GM12878 (cell line): ENCODE measurements at regions not wholly inside any gene's neighbourhood (a gene's known extent, or its start where the extent isn't known, plus 50 kb on each side); places are given as distances from the start of the nearest gene placed in this dataset.

Experiments
- ATAC-seq: fragments of 200-7000 bp; cut with Tn5 transposase; 3 replicates; pipeline ENCODE4 v1.9.1; 2020; ENCODE audit warnings: mild to moderate bottlenecking, moderate library complexity
- BruUV-seq: library from RNA; stranded (reverse); fragments of 400-500 nt; replicated peaks from 2 replicates; lab custom pipeline; 2021; lab: Mats Ljungman, UMichigan
- CTCF ChIA-PET: fragments of 300-600 bp; sonication (Branson Sonifier 250); formaldehyde crosslinking; extraction: SDS; loops from one replicate; lab custom pipeline; 2021; ENCODE audit warnings: inconsistent platforms; lab: Yijun Ruan, JAX
- POLR2A ChIA-PET: fragments of 350-600 bp; formaldehyde crosslinking; extraction: SDS; loops from one replicate; lab custom pipeline; 2021; ENCODE audit warnings: inconsistent platforms; lab: Charles Lee
- RAD21 ChIA-PET: fragments of 300-600 bp; sonication (Branson Sonifier 250); formaldehyde crosslinking; loops from one replicate; lab custom pipeline; 2023; ENCODE audit warnings: antibody characterized with exemption; ENCODE audit not compliant: unreplicated experiment; lab: Charles Lee
- SMC1A ChIA-PET: fragments of 300-600 bp; sonication (Branson Sonifier 250); formaldehyde crosslinking; loops from one replicate; lab custom pipeline; 2023; ENCODE audit not compliant: unreplicated experiment, uncharacterized antibody; lab: Charles Lee
- DNase-seq: peaks from one replicate; pipeline ENCODE4 v3.0.0-alpha.2; 2011; ENCODE audit warnings: low read depth, low spot score
- FAIRE-seq: peaks from 3 replicates; lab custom pipeline; 2011; peaks lifted over from hg19 to GRCh38; lab: Jason Lieb, UNC
- H2AFZ ChIP-seq: 2 replicates; pipeline ENCODE4 v1.6.0; 2011; ENCODE audit warnings: low read depth, low read length, control low read depth; ENCODE audit not compliant: control insufficient read depth
- H3K27ac ChIP-seq: 2 replicates; pipeline ENCODE4 v1.5.1; 2011; ENCODE audit warnings: control low read depth; ENCODE audit not compliant: control insufficient read depth, insufficient read depth
- H3K27me3 ChIP-seq, 2 experiments: replicated peaks in 1 of 2; 2 replicates each; pipeline versions ENCODE4 v1.6.0 to v1.6.1; 2011; ENCODE audit warnings: low read length in 1 of 2; ENCODE audit not compliant: control insufficient read depth in 2 of 2, insufficient read depth in 2 of 2
- H3K36me3 ChIP-seq, 2 experiments: 2 replicates each; pipeline ENCODE4 v1.5.1; 2011; ENCODE audit warnings: low read length in 1 of 2; ENCODE audit not compliant: control insufficient read depth in 2 of 2, insufficient read depth in 2 of 2
- H3K4me1 ChIP-seq: 2 replicates; pipeline ENCODE4 v1.6.1; 2011; ENCODE audit warnings: mild to moderate bottlenecking, low read length, moderate library complexity, mixed read lengths; ENCODE audit not compliant: control insufficient read depth, insufficient read depth
- H3K4me2 ChIP-seq: 2 replicates; pipeline ENCODE4 v1.6.0; 2011; ENCODE audit warnings: control low read depth; ENCODE audit not compliant: control insufficient read depth, insufficient read depth
- H3K4me3 ChIP-seq: fragments of 200-600 bp; sonication (generic); 2 replicates; pipeline ENCODE4 v1.5.1; 2016
- H3K79me2 ChIP-seq: 2 replicates; pipeline ENCODE4 v1.6.0; 2011; ENCODE audit warnings: low read length; ENCODE audit not compliant: control insufficient read depth, insufficient read depth
- H3K9ac ChIP-seq: 2 replicates; pipeline ENCODE4 v1.8.0; 2011; ENCODE audit warnings: low read length, control low read depth, mixed read lengths; ENCODE audit not compliant: control insufficient read depth, insufficient read depth
- H3K9me3 ChIP-seq: replicated peaks from 3 replicates; pipeline ENCODE4 v1.5.1; 2011; ENCODE audit warnings: mild to moderate bottlenecking, low read length; ENCODE audit not compliant: control insufficient read depth, insufficient read depth
- H4K20me1 ChIP-seq: 2 replicates; pipeline ENCODE4 v1.6.0; 2011; ENCODE audit not compliant: control insufficient read depth, insufficient read depth
- ESRRA ChIP-seq: IDR thresholded peaks from 2 replicates; pipeline ENCODE4 v1.6.1; 2012; ENCODE audit warnings: mild to moderate bottlenecking, low read length, improper control_type of control experiment
- JUND ChIP-seq: IDR thresholded peaks from 2 replicates; pipeline ENCODE4 v1.6.1; 2012; ENCODE audit warnings: low read depth, mild to moderate bottlenecking, low read length, improper control_type of control experiment, moderate library complexity
- POLR2AphosphoS5 ChIP-seq: IDR thresholded peaks from 2 replicates; pipeline ENCODE4 v1.6.1; 2011; ENCODE audit warnings: mild to moderate bottlenecking, low read length, inconsistent platforms
- STAT1 ChIP-seq: fragments of 450-650 bp; conservative IDR thresholded peaks from 2 replicates; pipeline ENCODE4 v1.6.1; 2014; ENCODE audit warnings: antibody characterized with exemption, mild to moderate bottlenecking
- TCF12 ChIP-seq: IDR thresholded peaks from 2 replicates; pipeline ENCODE4 v1.6.1; 2011; ENCODE audit warnings: low read depth, mild to moderate bottlenecking, low read length
- WRNIP1 ChIP-seq: IDR thresholded peaks from 2 replicates; pipeline ENCODE4 v1.6.1; 2011; ENCODE audit warnings: low read depth, low read length, improper control_type of control experiment, borderline replicate concordance
- WGBS: methylation state at CpG from one replicate; pipeline ENCODE4 v1.1.6; 2016; ENCODE audit warnings: low lambda C conversion rate; ENCODE audit not compliant: insufficient replicate concordance, insufficient coverage; ENCODE audit errors: missing lambda C conversion rate; 5-methylcytosine and 5-hydroxymethylcytosine counted together
- in situ Hi-C: fragments of 300-500 bp; cut with MboI; formaldehyde crosslinking; loops from 9 replicates; pipeline ENCODE4 v1.14.3; 2018; ENCODE audit warnings: mixed read lengths
- intact Hi-C: fragments of 100-400 bp; cut with micrococcal nuclease; formaldehyde crosslinking; loops from one replicate; pipeline ENCODE4 v1.14.2; 2022; ENCODE audit not compliant: unreplicated experiment
- TF ChIP-seq, protein P1 (sequence below): fragments of 450-650 bp; IDR thresholded peaks from 2 replicates; pipeline ENCODE4 v1.6.1; 2014; ENCODE audit warnings: mild to moderate bottlenecking

DNA sequence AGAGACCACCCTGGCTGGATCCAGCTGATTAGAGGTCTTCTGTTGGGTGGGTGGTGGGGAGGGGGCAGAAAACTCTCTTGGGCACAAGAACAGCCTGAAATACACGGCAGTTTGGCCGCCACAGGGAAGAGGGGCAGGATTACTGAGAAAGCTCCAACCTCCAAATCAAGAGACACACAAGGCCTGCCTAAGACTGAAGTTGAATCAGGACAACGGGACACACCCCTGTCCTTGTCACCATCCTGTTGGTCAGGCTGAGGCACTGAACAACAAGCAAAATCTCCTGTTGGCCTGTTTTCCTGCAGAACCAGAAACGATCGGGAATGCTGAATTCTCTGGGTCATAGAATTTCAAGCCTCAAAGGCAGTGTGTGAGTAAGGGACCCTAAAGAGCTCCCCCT is 247.8 kb downstream of the FAM43A start:
- TF ChIP-seq TCF12 = no peak
- Histone ChIP-seq H4K20me1 (no peaks in the 10 kb centered on the region), H3K27me3 (no peaks in the 10 kb centered on the region), H3K79me2 (no peaks in the 10 kb centered on the region), H3K4me3 (no peak overlapping the region), H3K27ac (no peak overlapping the region), H3K9me3 (no peaks in the 10 kb centered on the region; the same call in 2 of the 3 replicates), H3K36me3 (no peaks in the 10 kb centered on the region), H3K4me1 (no peaks in the 10 kb centered on the region), H3K4me2 (no peak overlapping the region), H3K9ac (no peak overlapping the region), H2AFZ (no peak overlapping the region)
- intact Hi-C loops = no loop called here
- ChIA-PET POLR2A (no interaction called here), CTCF (no interaction called here), RAD21 (interaction anchor here (0.6 kb wide), 1 partner anchor 223 kb away, joined by 3 read pairs; no protein-coding TSS in a partner anchor), SMC1A (no interaction called here)
- FAIRE-seq (no peak), DNase-seq (no peak), ATAC-seq (no peak)
- 13% methylated on average over 5 of the region's 5 CpGs for WGBS
- BruUV-seq = no TSS peak
- in situ Hi-C loops = no loop called here

DNA sequence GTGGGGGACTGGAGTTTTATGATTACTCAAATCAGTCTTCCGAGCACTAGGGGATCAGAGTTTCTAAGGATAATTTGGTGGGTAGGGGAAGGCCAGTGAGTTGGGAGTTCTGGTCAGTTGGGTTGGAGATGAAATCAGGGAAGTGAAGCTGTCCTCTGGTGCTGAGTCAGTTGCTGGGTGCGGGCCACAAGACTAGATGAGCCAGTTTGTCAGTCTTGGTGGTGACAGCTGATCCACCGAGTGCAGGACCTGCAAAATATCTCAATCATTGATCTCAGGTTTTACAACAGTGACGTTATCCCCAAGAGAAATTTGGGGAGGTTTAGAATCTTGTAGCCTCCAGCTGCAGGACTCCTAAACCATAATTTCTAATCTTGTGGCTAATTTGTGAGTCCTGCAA is 249.4 kb downstream of the FAM43A start:
- in situ Hi-C loops (no loop called here), intact Hi-C loops (no loop called here)
- no peaks in the 10 kb centered on the region for H3K4me1 ChIP-seq
- SMC1A ChIA-PET = no interaction called here
- H3K36me3 ChIP-seq = no peaks in the 10 kb centered on the region
- no peak overlapping the region for H3K4me3 ChIP-seq
- POLR2A ChIA-PET = no interaction called here
- CTCF ChIA-PET = interaction anchor here (0.9 to 1.2 kb wide), 2 partner anchors 25 to 252 kb away, joined by 3 read pairs; no protein-coding TSS in a partner anchor
- FAIRE-seq (no peak), DNase-seq (no peak), ATAC-seq (no peak)
- no peak overlapping the region for H3K27ac ChIP-seq
- WGBS = 43% methylated on average over 4 of the region's 4 CpGs
- TF ChIP-seq, protein P1, sequence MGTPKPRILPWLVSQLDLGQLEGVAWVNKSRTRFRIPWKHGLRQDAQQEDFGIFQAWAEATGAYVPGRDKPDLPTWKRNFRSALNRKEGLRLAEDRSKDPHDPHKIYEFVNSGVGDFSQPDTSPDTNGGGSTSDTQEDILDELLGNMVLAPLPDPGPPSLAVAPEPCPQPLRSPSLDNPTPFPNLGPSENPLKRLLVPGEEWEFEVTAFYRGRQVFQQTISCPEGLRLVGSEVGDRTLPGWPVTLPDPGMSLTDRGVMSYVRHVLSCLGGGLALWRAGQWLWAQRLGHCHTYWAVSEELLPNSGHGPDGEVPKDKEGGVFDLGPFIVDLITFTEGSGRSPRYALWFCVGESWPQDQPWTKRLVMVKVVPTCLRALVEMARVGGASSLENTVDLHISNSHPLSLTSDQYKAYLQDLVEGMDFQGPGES = no peak
- TF ChIP-seq ESRRA = no peak
- no peak for TF ChIP-seq WRNIP1
- no peak for TF ChIP-seq STAT1
- TF ChIP-seq JUND = no peak
- TF ChIP-seq POLR2AphosphoS5 = no peak
- RAD21 ChIA-PET = no interaction called here
- H3K79me2 ChIP-seq = no peaks in the 10 kb centered on the region
- no peak overlapping the region for H3K9ac ChIP-seq
- no peaks in the 10 kb centered on the region for H4K20me1 ChIP-seq
- H3K4me2 ChIP-seq = no peak overlapping the region
- BruUV-seq = no TSS peak
- H3K27me3 ChIP-seq = no peaks in the 10 kb centered on the region
- H2AFZ ChIP-seq = no peak overlapping the region
- no peaks in the 10 kb centered on the region; the same call in 2 of the 3 replicates for H3K9me3 ChIP-seq
